Activated B cell treated with CpG ODN at 0.5 μM for 24 hours (primary cell): ENCODE measurements at regions not wholly inside any gene's neighbourhood (a gene's known extent, or its start where the extent isn't known, plus 50 kb on each side); places are given as distances from the start of the nearest gene placed in this dataset.

ENCODE experiments used
- ATAC-seq: fragments of 200-7000 bp; cut with Tn5 transposase; one replicate; pipeline ENCODE4 v1.10.0; 2021; ENCODE audit warnings: low read depth, mild to moderate bottlenecking, moderate library complexity
- CTCF ChIA-PET: fragments of 350-600 bp; sonication (Branson Sonifier 250); formaldehyde crosslinking; loops from one replicate; lab custom pipeline; 2021; ENCODE audit warnings: antibody characterized with exemption; lab: Charles Lee
- POLR2A ChIA-PET: fragments of 350-600 bp; sonication (Branson Sonifier 250); formaldehyde crosslinking; loops from one replicate; lab custom pipeline; 2021; ENCODE audit warnings: antibody characterized with exemption; lab: Charles Lee
- DNase-seq: peaks from one replicate; pipeline ENCODE4 v3.0.0; 2022
- H3K27ac Mint-ChIP-seq: one replicate; pipeline ENCODE4 v1.8.0; 2020; ENCODE audit warnings: mixed read lengths
- H3K27me3 Mint-ChIP-seq: one replicate; pipeline ENCODE4 v1.8.0; 2021; ENCODE audit warnings: mixed read lengths
- H3K36me3 Mint-ChIP-seq: one replicate; pipeline ENCODE4 v1.8.0; 2021; ENCODE audit warnings: low read depth, mixed read lengths
- H3K4me1 Mint-ChIP-seq: one replicate; pipeline ENCODE4 v1.8.0; 2021; ENCODE audit warnings: mixed read lengths
- H3K4me3 Mint-ChIP-seq: one replicate; pipeline ENCODE4 v1.8.0; 2020; ENCODE audit warnings: mild to moderate bottlenecking, mixed read lengths
- H3K9me3 Mint-ChIP-seq: one replicate; pipeline ENCODE4 v1.8.0; 2020; ENCODE audit warnings: mixed read lengths
- CTCF ChIP-seq: fragments of 200-600 bp; IDR thresholded peaks from one replicate; pipeline ENCODE4 v1.8.0; 2022; ENCODE audit warnings: antibody characterized with exemption, mild to moderate bottlenecking
- intact Hi-C: fragments of 100-400 bp; cut with micrococcal nuclease; formaldehyde crosslinking; loops from one replicate; pipeline ENCODE4 v1.15.1; 2024

DNA sequence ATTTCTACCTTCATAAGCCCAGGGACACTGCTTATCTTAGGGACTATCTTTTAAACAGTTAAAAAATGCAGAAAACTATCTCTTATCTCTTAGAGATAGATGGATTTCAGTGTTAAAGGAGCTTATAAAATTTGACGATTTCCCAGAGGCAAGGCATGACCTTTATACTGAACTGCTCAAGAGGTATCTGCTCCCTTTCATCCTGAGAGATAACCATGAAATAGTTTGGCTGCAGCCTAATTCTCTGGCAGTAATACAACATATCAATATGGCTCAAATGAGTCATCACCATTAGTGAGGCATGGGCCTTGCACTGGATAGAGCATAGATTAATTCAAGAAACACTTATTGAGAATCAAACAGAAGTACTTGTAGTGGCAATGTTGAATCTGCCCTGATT, 348.2 kb upstream of the GRIA3 start:
- H3K27me3 Mint-ChIP-seq, result no peaks in the 10 kb centered on the region
- no peaks in the 10 kb centered on the region for H3K36me3 Mint-ChIP-seq
- H3K27ac Mint-ChIP-seq, result no peak overlapping the region
- ATAC-seq, result no peak
- intact Hi-C loops, result no loop called here
- H3K4me1 Mint-ChIP-seq, result no peaks in the 10 kb centered on the region
- POLR2A ChIA-PET, result no interaction called here
- H3K9me3 Mint-ChIP-seq, result no peaks in the 10 kb centered on the region
- H3K4me3 Mint-ChIP-seq, result no peak overlapping the region
- no peak for DNase-seq
- TF ChIP-seq CTCF, result no peak
- CTCF ChIA-PET, result no interaction called here

DNA sequence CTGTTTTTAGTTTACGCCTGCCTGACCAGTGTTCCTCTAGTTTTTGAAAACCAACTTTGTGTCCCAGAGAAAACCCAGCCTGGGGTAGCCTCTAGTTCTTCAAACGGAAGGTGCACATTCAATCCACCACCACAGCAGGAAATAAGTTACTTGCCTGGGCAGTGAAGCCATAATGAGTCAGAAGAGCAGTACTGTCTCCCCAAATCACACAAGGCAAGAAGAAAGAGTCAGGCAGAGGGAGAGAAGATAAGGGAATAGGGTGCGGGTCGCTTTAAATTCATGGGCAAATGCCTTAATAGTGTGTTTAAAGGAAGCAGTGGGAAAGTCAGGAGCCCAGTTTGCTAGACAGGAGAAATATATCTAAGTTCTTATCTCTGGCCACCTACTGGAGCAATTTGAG, 333.8 kb upstream of the GRIA3 start:
- Mint-ChIP-seq H3K4me3 (no peak overlapping the region), H3K9me3 (no peaks in the 10 kb centered on the region), H3K27me3 (no peaks in the 10 kb centered on the region), H3K36me3 (no peaks in the 10 kb centered on the region), H3K27ac (no peak overlapping the region), H3K4me1 (no peaks in the 10 kb centered on the region)
- no peak for DNase-seq
- CTCF ChIA-PET, result no interaction called here
- no peak for ATAC-seq
- intact Hi-C loops, result no loop called here
- POLR2A ChIA-PET, result no interaction called here
- no peak for TF ChIP-seq CTCF

DNA sequence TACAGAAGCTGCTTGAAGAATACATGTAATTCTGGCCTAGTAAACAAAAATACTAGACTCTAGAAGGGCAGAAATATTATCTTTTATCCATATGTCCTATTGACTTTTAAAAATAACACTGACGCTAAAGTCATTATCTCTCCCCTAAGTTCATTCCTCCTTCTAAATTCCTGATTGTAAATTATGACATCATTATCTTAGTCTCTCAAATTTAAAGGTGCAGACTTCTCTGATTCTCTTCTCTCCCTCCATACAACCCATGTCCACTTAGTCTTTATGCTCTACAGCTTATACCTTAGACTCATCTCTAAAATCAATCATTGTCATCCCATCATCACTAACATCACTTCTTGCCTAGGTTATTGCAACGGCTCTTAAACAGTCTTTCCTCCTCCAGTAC, 327.9 kb upstream of the GRIA3 start:
- intact Hi-C loops, result no loop called here
- H3K27me3 Mint-ChIP-seq, result no peaks in the 10 kb centered on the region
- no peaks in the 10 kb centered on the region for H3K9me3 Mint-ChIP-seq
- ATAC-seq (no peak), DNase-seq (no peak)
- ChIA-PET POLR2A (no interaction called here), CTCF (no interaction called here)
- H3K4me3 Mint-ChIP-seq, result no peak overlapping the region
- no peaks in the 10 kb centered on the region for H3K4me1 Mint-ChIP-seq
- H3K36me3 Mint-ChIP-seq, result no peaks in the 10 kb centered on the region
- H3K27ac Mint-ChIP-seq, result no peak overlapping the region
- TF ChIP-seq CTCF, result no peak

DNA sequence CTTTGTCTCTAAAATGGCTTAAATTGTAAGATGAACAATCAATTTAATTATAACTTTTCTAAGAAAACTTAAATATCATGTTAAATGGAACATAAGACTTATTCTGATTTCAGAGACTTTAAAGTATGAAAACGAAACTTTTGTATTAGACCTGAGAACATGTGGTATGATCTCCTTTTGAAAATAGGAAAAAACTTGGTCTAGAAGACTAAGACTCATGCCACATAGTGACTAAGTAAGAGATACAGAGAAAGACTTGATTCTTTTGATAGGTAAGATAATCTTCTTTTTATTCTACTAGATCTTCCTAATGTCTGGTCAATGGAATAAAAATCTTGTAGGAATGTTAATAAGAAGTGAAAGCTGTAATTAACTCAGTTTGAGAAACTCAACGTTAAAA, 326.3 kb upstream of the GRIA3 start:
- ATAC-seq (no peak), DNase-seq (no peak)
- Mint-ChIP-seq H3K27ac (no peak overlapping the region), H3K9me3 (no peaks in the 10 kb centered on the region), H3K36me3 (no peaks in the 10 kb centered on the region), H3K27me3 (no peaks in the 10 kb centered on the region), H3K4me1 (no peaks in the 10 kb centered on the region), H3K4me3 (no peak overlapping the region)
- intact Hi-C loops, result no loop called here
- ChIA-PET POLR2A (no interaction called here), CTCF (no interaction called here)
- no peak for TF ChIP-seq CTCF

GRCh38 chrX:122863067-122863466, 321.0 kb upstream of the GRIA3 start:
- intact Hi-C loops, result no loop called here
- CTCF ChIA-PET, result no interaction called here

More at GRCh38 chrX:122863067-122863466, 321.0 kb upstream of the GRIA3 start:
- H3K4me1 Mint-ChIP-seq, result no peaks in the 10 kb centered on the region
- ATAC-seq (no peak), DNase-seq (no peak)
- no peaks in the 10 kb centered on the region for H3K9me3 Mint-ChIP-seq
- no peaks in the 10 kb centered on the region for H3K27me3 Mint-ChIP-seq
- no peak for TF ChIP-seq CTCF
- H3K27ac Mint-ChIP-seq, result no peak overlapping the region
- H3K36me3 Mint-ChIP-seq, result no peaks in the 10 kb centered on the region
- POLR2A ChIA-PET, result no interaction called here
- no peak overlapping the region for H3K4me3 Mint-ChIP-seq
